ENCODE measurements at regions not wholly inside any gene's neighbourhood (a gene's known extent, or its start where the extent isn't known, plus 50 kb on each side); places are given as distances from the start of the nearest gene placed in this dataset.

- in situ Hi-C loops (cut with MboI): no loop called here
- ChIA-PET CTCF (interaction anchor here (0.5 kb wide), 1 partner anchor 1407 kb away, joined by 4 read pairs; no protein-coding TSS in a partner anchor), RAD21 (ENCODE audit: unreplicated experiment) (no interaction called here), SMC1A (ENCODE audit: uncharacterized antibody, unreplicated experiment) (no interaction called here), POLR2A (no interaction called here)
- 3% methylated on average over 2 of the region's 2 CpGs for WGBS (ENCODE audit: insufficient coverage, insufficient replicate concordance, low lambda C conversion rate, missing lambda C conversion rate)
- Histone ChIP-seq H3K9me3 (replicated peaks; ENCODE audit: control insufficient read depth, insufficient read depth, low read length) (no peaks in the 10 kb centered on the region), H3K79me2 (ENCODE audit: control insufficient read depth, insufficient read depth, low read length) (no peaks in the 10 kb centered on the region), H4K20me1 (ENCODE audit: control insufficient read depth, insufficient read depth) (no peaks in the 10 kb centered on the region), H3K4me3 (no peak overlapping the region), H3K4me2 (ENCODE audit: control insufficient read depth, insufficient read depth) (no peak overlapping the region), H3K27me3 (replicated peaks in 1 of 2; ENCODE audit: control insufficient read depth in 2 of 2, insufficient read depth in 2 of 2, low read length in 1 of 2) (no peaks in the 10 kb centered on the region; a peak in 1 of 4 replicates), H3K4me1 (ENCODE audit: control insufficient read depth, insufficient read depth, low read length) (no peaks in the 10 kb centered on the region), H3K36me3 (ENCODE audit: control insufficient read depth in 2 of 2, insufficient read depth in 2 of 2, low read length in 1 of 2) (no peaks in the 10 kb centered on the region), H2AFZ (ENCODE audit: control insufficient read depth, low read depth, low read length) (no peak overlapping the region), H3K9ac (ENCODE audit: control insufficient read depth, insufficient read depth, low read length) (no peak overlapping the region), H3K27ac (ENCODE audit: control insufficient read depth, insufficient read depth) (no peak overlapping the region)
- no TSS peak for BruUV-seq (replicated peaks)
- no peak for FAIRE-seq
- no peak for DNase-seq (ENCODE audit: low read depth, low spot score)
- ATAC-seq: no peak
- TF ChIP-seq CBX5 (IDR thresholded peaks at IDR 0.05; ENCODE audit: low read depth): no peak
- no peak for TF ChIP-seq HDAC6 (IDR thresholded peaks at IDR 0.05; ENCODE audit: unreplicated experiment)
- no peak for TF ChIP-seq TAF1 (IDR thresholded peaks at IDR 0.05; ENCODE audit: borderline replicate concordance, low read depth, low read length)
- TF ChIP-seq SREBF1 (IDR thresholded peaks at IDR 0.05; ENCODE audit: low read length): no peak
- no peak for TF ChIP-seq CHD2 (IDR thresholded peaks at IDR 0.05; ENCODE audit: borderline replicate concordance, low read depth, low read length)
- no peak for TF ChIP-seq MEF2A (IDR thresholded peaks at IDR 0.05; ENCODE audit: insufficient read depth, low read depth, low read length)
- no peak for TF ChIP-seq MTA2 (IDR thresholded peaks at IDR 0.05; ENCODE audit: low read depth)
- TF ChIP-seq CEBPZ (IDR thresholded peaks at IDR 0.05; ENCODE audit: low read depth, low read length): no peak
- TF ChIP-seq CHD4 (IDR thresholded peaks at IDR 0.05): no peak
- no peak for TF ChIP-seq ZBED1 (IDR thresholded peaks at IDR 0.05; ENCODE audit: borderline replicate concordance)
- no peak for TF ChIP-seq NRF1 (conservative IDR thresholded peaks at IDR 0.05; ENCODE audit: low read depth, low read length)
- no peak for TF ChIP-seq E4F1 (IDR thresholded peaks at IDR 0.05; ENCODE audit: borderline replicate concordance, partially characterized antibody)
- TF ChIP-seq E2F8 (IDR thresholded peaks at IDR 0.05; ENCODE audit: low read depth, partially characterized antibody): no peak
- no peak for TF ChIP-seq MEF2B (IDR thresholded peaks at IDR 0.05; ENCODE audit: partially characterized antibody, poor library complexity, severe bottlenecking)
- TF ChIP-seq ELK1 (IDR thresholded peaks at IDR 0.05; ENCODE audit: low read depth, low read length): no peak
- intact Hi-C loops (cut with micrococcal nuclease; ENCODE audit: unreplicated experiment): no loop called here
Observed at GRCh38 chr3:155239960-155240359, 53.5 kb downstream of the STRIT1 start.
